Activated gamma-delta T cell treated with anti-CD3 and anti-CD28 coated beads, Interleukin-2, amount 50 U/mL, for 16 hours (primary cell): ENCODE measurements at regions not wholly inside any gene's neighbourhood (a gene's known extent, or its start where the extent isn't known, plus 50 kb on each side); places are given as distances from the start of the nearest gene placed in this dataset.
"Not testable (repeated sequence)": the region's sequence is repeated elsewhere in the genome, so short reads cannot be mapped to it uniquely, and the experiment has no call there.

Source experiments
- DNase-seq: peaks from one replicate; pipeline ENCODE4 v3.0.0-alpha.2; 2020; ENCODE audit warnings: low read depth

DNA sequence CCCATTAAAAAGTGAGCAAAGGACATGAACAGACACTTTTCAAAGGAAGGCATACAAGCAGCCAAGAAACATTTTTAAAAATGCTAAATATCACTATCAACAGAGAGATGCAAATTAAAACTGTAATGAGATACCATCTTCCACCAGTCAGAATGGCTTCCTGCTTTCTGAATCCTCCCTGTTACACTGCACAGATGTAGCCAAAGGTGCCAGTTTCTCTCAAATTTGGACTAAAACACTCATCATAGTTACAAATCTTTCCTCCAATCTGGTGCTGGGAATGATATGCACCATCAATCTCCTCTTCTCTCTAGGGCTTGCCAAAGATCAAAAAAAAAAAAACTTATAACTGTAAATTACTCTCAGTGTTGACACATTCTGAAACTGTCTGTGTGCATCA is 311.8 kb upstream of the CLEC14A start:
- no peak for DNase-seq

DNA sequence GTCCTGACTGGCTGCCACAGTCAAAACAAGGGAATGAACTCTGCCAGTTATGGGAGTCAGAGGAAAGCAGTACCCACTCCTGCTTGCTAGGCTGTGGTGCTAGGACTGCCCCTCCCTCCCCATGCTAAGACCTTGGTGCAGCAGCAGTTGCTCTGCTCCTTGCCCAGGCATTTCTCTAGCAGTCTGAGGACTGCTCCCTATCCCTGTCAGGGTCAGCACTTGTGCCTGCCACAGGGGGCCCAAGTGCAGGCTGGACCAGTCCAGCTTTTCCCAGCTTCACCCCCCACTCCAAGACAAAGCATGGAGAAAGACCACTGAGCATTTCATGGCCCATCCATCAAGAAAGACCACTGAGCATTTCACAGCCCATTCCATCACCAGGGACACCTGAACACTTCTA is 305.8 kb upstream of the CLEC14A start:
- DNase-seq = no peak

DNA sequence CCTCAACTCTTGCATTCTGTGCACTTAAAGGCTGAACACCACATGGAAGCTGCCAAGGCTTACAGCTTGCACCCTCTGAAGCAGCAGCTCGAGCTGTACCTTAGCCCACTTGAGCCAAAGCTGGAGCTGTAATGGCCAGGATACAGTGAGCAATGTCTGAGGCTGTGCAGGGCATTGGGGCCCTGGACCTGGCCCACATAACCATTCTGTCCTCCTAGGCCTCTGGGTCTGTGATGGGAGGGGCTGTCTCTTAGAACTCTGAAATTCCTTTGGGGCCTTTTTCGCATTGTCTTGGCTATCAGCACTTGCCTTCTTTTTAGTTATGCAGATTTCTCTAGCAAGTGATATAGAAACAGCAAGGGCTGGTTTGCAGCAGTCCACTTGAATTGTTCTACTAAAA is 303.8 kb upstream of the CLEC14A start:
- no peak for DNase-seq

DNA sequence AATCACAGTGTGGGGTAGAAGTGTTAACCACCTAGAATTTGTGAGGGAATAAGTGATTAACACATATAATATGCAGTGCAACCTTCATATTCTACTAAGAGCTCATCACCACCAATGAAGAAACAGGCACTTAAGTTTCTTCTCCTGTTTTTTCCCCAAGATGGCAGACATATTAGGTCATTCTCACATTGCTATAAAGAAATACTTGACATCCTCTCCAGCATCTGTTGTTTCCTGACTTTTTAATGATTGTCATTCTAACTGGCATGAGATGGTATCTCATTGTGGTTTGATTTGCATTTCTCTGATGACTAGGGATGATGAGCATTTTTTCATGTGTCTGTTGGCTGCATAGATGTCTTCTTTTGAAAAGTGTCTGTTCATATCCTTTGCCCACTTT is 301.5 kb upstream of the CLEC14A start:
- not testable (repeated sequence) for DNase-seq

DNA sequence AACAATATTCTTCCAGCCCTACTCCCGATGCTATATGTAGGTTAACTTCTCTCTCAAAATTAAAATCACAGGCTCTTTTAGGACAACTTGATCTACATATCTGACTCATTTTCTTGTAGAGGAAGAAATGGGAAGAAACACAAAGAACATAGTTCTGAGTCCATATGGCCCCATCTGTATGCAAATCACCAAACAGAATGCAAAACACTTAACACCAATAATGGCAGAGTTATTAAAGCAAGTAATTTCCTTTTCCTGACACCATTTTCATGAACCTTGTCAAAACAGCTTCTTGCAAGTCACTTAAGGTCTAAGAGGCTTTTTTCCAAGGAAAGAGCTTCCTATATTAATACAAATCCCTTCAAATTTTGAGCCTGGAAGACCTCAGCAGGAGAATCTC is 300.4 kb upstream of the CLEC14A start:
- no peak for DNase-seq

DNA sequence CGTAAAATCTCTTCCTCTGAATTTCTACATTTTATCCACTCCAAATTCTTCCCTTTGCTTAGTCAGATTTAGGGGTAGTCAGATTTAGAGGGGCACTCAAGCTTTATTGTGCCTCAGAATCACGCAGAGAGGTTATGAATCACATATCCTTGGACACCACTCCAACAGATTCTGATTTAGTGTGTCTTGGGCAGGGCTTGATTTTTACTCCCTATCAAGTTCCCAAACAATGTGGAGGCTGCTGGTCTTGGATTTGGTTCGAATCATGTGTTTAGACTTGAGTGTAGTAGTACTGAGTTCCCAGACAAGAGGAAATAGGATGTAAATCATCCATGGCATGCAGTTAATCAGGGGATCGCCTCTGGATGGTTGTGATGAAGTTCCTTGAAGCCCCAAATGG is 298.1 kb upstream of the CLEC14A start:
- no peak for DNase-seq

DNA sequence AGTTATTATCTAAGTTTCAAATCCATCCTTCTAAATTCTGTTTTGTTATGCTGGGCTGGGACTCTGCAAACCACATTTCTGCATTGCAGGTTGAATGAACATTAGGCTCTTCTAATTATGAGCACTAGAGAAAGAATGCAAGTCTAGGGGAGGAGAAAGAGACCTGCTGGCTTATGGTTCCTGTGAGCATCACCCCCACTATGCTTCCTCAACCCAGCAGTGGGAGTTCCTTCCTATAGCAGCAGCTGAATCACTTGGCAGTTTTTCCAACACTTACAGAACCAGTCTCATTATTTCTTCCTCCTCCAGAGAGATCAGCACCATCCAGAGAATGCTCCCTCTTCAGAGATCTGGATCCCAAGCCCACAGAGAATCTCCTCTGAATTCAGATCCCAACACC is 297.7 kb upstream of the CLEC14A start:
- DNase-seq = no peak

DNA sequence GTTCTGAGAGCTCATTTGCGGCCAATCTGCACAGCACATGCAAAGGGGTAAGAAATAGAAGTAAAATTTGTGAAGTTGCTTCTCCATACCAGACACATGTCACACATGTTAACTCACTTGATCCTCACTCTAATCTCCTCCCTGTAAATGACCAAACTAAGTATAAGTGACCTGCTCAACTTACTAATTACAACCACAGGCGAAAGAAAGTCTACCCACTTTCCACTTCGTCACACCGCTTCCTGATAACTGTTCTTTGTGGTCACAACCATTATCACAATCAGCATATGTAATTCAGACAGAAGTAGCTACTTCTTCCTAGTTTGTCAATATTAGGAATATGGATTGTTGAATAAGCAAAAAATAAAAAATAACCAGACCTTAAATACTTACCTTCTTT is 293.7 kb upstream of the CLEC14A start:
- DNase-seq = no peak

DNA sequence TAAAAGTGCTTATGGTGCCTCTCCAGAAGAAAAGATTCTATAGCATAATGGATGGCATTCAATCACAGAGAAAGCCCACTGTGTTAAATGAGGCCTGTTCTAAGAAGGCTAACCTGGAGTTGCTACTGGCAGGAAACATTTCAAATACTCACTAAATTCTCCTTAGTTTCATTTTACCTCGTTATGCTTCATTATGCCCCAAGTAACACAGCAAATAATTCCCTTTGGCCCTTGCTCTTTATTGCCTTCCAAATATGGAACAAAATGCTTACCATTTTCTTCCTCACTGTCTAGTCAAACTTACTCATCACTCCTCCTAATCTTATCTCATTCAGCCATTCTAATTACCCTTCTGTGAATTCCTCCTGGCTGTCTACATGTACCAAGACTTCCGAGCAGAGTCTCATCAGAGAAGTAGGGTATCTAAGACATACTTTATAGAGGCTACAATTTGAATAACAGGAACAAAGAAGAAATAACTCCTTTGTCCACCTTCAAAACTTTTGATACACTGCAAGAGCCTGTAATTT is 292.1 kb upstream of the CLEC14A start:
- DNase-seq = no peak

DNA sequence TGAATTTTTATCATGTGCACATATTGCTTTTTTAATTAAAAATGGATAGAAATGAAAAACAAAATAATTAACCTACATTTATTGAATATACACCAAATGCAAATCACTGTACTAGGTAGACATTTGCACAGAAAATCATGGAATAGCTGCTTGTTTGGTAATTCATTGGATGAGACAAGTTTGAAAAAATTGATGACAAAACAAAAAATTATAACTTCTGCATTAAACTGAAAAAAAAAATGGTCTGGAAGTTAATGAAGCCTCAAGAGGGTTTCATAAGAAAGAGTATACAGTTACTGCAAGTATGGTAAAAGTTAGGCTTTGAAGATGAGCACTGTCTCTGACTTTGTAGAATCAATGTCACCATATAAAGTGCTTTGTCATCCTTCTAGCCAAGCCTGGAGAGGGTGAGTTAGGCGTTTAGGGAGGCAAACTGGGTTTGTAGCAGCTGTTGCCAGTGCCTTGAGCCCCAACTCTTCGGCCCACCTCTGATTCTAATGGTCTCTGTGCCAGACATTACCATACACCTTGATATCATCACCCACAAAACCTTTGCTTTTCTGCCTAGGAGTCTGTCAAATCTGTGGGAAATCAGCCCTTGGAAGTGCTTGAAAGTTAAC is 291.1 kb upstream of the CLEC14A start:
- DNase-seq = no peak

DNA sequence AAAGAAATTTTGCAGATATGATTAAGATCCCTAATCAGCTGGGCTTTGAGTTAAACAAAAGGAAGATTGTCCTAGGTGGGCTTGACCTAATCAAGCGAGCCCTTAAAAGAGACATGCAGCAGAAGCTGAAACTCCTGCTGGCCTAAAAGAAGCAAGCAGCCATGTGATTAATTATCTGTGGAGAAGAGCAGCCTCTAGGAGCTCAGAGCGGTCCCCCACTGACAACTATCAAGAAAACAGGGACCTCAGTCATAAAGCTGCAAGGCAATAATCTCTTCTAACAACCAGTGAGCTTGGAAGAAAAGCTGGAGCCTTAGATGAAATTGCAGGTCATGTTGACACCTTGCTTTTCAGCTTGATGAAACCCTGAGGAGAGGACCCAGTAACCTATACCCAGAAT is 288.9 kb upstream of the CLEC14A start:
- no peak for DNase-seq

DNA sequence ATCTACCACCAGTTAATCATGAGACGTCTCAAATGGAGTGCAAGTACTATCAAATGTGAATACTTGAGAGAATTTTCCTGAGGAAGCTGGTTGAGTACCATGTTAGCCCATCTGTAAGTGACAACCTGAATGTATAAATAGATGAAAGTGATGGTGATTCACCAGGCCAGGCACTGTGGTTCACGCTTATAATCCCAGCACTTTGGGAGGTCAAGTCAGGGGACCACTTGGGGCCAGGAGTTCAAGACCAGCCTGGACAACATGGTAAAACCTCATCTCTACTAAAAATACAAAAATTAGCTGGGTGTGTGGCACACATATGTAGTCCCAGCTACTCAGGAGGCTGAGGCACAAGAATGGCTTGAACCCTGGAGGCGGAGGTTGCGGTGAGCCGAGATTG is 288.0 kb upstream of the CLEC14A start:
- DNase-seq = not testable (repeated sequence)

DNA sequence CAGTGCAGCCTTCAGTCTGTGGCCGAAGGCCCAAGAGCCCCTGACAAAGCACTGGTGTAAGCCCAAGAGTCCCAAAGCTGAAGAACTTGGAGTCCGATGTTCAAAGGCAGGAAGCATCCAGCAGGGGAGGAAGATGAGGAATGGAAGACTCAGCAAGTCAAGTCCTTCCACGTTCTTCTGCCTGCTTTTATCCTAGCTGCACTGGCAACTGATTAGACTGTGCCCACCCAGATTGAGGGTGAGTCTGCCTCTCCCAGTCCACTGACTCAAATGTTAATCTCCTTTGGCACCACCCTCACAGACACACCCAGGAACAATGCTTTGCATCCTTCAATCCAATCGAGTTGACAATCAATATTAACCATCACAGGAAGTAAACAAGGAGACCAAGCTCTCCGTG is 282.2 kb upstream of the CLEC14A start:
- DNase-seq = not testable (repeated sequence)

DNA sequence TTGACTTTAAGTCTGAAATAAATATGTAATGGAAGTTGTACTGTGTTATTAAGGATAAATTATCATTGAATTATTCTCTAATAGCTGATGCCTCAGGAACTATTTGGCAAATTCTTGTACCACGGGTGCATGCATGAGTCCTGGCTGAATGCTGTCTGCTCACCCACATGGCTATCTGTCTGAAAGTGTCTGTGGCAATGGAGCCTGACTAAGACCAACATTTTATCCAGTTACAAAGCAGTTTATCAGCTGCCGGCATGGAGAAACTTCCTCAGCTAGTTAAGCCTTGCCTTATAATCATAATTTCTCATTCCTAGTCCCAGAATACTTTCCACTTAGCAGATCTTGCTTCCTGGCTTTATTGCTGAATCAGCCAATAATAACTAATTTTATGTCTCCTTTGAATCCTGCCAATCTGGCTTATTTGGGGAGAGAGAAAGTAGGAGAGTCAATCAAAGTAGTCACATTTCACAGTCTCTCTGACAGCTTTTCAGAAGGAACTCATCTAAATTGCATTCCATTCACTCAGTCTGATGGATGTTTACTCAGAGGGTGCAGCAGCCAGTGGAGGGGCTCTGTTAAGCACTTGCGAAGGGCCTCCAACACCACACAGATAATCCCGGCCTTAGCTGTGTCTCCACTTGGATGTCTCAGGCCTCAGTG is 280.6 kb upstream of the CLEC14A start:
- no peak for DNase-seq

DNA sequence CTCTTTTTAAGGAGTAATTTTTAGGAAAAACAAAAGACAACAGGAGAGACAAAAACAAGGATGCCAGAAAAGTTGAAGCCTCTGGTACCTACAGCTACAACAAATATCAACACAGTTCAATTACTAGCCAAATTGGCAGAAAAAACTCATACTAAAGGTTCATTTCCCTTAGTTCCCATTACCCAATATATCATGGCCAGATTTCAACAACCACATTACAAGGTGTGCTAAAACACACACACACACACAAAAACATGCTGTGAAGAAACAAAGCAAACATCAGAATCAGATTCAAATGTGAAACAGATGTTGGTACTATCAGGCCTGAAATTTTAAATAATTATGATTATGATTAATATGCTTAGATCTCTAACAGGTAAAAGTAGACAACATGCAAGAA is 272.7 kb upstream of the CLEC14A start:
- no peak for DNase-seq

DNA sequence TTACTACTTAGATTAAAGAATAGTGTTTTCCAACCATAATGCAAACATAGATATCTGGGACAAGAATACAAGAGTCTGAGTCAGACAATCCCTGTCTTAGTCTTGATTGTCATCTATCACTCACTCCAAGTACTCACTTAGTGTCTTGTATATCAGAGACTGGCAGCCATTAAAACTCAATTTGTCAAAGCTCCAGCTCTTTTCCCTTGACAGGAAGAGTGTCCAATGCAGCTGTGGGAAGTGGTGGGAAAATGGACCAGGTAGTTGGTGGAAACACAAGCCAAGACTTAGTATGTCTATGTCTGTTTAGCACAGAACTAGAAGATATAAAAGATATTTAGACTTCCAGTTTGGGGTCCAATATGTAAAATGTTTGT is 271.6 kb upstream of the CLEC14A start:
- no peak for DNase-seq

DNA sequence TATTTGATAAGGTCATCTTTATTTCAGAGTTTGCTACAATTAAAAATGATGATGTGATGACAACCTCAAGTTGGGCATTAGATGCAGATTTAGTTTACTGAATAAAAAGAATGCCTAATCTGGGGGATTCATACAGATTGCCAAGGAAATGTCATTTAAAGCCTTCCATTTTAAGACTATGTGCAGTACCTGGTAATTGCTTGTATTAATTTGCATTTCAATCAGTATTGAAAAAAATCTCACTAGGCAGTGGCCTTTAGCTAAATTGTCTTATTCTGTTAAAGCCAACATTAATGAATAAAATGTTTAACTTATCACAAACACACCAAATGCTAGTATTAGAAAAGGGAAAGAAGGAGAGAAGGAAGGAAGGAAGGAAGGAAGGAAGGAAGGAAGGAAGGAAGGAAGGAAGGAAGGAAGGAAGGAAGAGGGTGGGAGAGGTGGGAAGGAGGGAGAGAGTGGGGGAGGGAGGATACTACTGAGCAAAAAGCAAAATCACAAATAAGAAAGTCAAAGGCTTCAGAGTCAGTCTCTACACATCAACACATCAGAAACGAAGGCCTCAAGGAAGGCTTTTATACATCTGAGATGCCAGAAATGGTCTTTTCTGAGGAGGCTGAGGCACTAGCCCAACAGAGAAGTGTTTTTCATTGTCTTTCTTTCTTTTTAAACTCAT is 271.1 kb upstream of the CLEC14A start:
- no peak for DNase-seq

DNA sequence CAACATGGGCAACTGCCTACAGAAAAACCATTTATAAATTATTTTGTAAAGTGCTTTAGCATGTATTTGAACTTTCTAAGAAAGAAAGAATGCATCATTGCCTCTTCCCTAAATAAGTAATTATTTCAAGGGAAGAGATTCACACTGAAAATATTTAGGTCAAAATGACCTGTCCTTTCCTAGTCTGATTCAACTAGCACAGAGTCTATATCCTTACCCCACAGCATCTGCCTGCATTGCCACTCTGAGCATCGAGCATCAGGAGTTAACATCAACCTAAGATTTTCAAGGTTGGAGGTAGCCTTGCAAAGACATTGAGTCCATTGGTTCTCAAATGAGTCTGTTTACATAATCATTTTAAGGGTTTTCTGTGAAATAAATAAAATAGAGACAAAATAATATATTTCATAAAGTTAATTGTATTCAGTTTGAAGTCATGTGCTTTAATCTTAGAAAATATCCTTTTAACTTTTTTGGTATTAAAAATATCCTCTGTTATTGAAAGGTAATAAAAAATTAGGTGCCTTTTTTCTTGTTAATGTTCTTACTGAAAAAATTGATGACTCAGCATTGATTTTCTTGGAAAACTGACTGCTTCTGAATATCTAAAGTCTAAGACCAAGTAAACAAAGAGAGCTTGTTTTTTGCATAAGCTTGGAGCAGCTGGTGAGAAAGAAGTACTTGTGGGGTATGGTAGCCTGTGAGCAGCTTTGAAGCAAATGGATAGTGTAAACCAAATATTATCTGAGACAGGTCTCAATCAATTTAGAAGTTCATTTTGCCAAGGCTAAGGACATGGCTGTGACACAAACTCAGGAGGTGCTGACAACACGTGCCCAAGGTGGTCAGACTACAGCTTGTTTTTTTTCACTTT is 269.0 kb upstream of the CLEC14A start:
- no peak for DNase-seq

DNA sequence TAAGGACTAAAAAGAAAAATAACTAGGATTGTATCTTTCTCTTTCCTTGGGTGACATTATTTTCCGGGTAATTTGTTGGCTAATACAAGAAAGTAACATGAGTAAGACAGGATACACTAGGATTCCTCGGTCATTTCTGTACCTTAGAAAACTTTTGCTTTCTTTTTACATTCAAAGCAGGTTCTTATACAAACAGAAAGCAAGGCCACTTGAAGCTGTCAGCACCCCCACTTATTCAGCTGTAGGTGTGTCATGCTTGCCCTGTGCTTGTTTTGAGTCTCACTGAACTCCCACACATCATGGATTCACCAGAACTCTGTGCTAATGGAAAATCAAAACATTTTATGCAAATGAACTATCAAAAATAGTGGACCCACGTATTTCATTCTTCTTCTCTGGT is 266.8 kb upstream of the CLEC14A start:
- no peak for DNase-seq

DNA sequence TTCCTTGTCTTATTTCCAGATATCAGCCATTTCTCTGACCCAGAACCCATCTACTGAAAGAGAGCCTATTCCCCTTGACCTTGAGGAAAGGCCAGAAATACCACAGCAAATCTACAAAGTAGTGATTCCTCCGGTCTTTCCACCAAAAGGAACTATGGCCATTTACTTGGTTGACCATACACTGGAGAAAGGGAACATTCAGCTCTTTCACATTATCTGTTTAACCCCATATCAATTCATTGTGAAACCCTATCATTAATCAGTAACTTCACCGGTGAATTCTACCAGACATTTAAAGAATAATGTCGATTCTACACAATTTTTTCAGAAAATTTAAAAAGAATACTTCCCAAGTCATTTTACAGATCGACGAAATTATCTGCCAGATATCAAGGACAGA is 265.7 kb upstream of the CLEC14A start:
- no peak for DNase-seq

DNA sequence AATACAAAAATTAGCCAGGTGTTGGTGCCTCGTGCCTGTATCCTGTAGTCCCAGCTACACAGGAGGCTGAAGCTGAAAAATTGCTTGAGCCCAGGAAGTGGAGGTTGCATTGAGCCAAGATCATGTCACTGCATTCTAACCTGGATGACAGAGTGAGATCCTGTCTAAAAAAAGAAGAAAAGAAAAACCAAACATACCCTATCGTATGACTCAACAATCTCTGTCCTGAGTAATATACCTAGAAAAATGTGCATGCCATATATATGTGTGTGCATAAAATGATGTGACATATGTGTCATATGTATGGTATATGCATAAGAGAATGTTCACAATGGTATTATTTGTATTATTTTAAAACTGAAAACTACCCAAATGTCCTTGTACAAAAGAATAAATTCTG is 261.5 kb upstream of the CLEC14A start:
- no peak for DNase-seq

DNA sequence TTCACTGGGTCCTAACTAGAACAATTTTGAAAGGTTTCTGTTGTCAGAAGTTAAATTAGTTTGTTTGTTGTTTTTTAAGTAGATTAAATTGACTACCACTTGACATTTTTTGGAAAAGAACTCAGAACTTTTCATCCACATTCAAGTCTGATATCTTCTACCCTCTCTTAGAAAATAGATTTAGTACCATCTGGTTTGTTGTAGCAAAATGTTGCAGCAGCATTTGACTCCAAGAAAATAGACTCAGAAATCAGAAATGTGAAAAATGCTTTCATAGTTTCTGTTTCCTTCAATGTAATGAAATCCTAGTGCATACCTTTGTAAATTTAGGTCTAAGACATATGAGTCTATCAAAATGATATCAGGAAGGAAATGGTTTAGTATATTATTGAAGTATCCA is 256.3 kb upstream of the CLEC14A start:
- DNase-seq = no peak

DNA sequence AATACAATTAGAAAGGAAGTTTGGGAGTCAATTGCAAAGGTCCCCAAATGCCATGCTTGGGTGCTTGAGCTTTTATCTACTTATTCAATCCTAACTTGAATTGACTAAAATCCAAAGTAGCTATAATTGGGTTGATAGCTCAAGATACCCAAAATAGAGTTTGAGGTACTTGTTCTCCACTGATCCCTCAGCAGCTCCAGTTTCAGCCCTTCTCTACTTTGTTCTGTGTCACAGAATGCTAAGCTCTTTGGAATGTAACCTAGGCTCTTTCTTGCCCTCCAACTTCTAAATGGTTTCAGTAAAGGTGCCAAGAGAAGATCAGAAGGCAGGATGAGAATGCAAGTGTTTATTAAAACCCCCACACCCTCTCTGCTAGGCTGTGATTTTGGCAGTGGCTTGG is 251.4 kb upstream of the CLEC14A start:
- DNase-seq = no peak
